H9 (cell line): ENCODE measurements at regions not wholly inside any gene's neighbourhood (a gene's known extent, or its start where the extent isn't known, plus 50 kb on each side); places are given as distances from the start of the nearest gene placed in this dataset.

Experiments
- DNase-seq: peaks from one replicate; pipeline ENCODE4 v3.0.0-alpha.2; 2017
- H2AFZ ChIP-seq: one replicate; pipeline ENCODE4 v1.6.1; 2013; ENCODE audit warnings: mild to moderate bottlenecking, low read length, control low read depth, moderate library complexity
- H2AK5ac ChIP-seq: 2 replicates; pipeline ENCODE4 v1.6.1; 2013; ENCODE audit warnings: low read length, control low read depth, mixed read lengths; ENCODE audit not compliant: insufficient read length
- H2BK120ac ChIP-seq: one replicate; pipeline ENCODE4 v1.6.1; 2013; ENCODE audit warnings: low read depth, mild to moderate bottlenecking, low read length, control low read depth, inconsistent platforms; ENCODE audit not compliant: poor library complexity, severe bottlenecking
- H2BK12ac ChIP-seq: 2 replicates; pipeline ENCODE4 v1.6.1; 2013; ENCODE audit warnings: low read length, control low read depth, mixed read lengths, low read depth; ENCODE audit not compliant: insufficient read length
- H2BK15ac ChIP-seq: 2 replicates; pipeline ENCODE4 v1.6.1; 2013; ENCODE audit warnings: low read depth, low read length, control low read depth
- H2BK20ac ChIP-seq: one replicate; pipeline ENCODE4 v1.6.1; 2013; ENCODE audit warnings: low read depth, mild to moderate bottlenecking, low read length, control low read depth, inconsistent platforms; ENCODE audit not compliant: poor library complexity, severe bottlenecking
- H2BK5ac ChIP-seq: 2 replicates; pipeline ENCODE4 v1.6.1; 2013; ENCODE audit warnings: low read length, control low read depth, mixed read lengths; ENCODE audit not compliant: insufficient read length
- H3K14ac ChIP-seq: 2 replicates; pipeline ENCODE4 v1.6.1; 2013; ENCODE audit warnings: low read length, control low read depth; ENCODE audit not compliant: insufficient read depth
- H3K18ac ChIP-seq: 2 replicates; pipeline ENCODE4 v1.6.1; 2013; ENCODE audit warnings: low read depth, mild to moderate bottlenecking, mixed read lengths, low read length, control low read depth; ENCODE audit not compliant: insufficient read length
- H3K23ac ChIP-seq: 2 replicates; pipeline ENCODE4 v1.6.1; 2013; ENCODE audit warnings: low read length, control low read depth, mixed read lengths, low read depth; ENCODE audit not compliant: insufficient read length
- H3K23me2 ChIP-seq: 2 replicates; pipeline ENCODE4 v1.6.1; 2013; ENCODE audit warnings: low read depth, mild to moderate bottlenecking, mixed read lengths, low read length, control low read depth; ENCODE audit not compliant: insufficient read length, poor library complexity, severe bottlenecking
- H3K27ac ChIP-seq: 2 replicates; pipeline ENCODE4 v1.5.1; 2013; ENCODE audit warnings: low read length, control low read depth, mixed read lengths, low read depth; ENCODE audit not compliant: insufficient read length
- H3K27me3 ChIP-seq: 2 replicates; pipeline ENCODE4 v1.6.1; 2013; ENCODE audit warnings: low read length, control low read depth, inconsistent platforms; ENCODE audit not compliant: insufficient read depth
- H3K4ac ChIP-seq: 2 replicates; pipeline ENCODE4 v1.6.1; 2013; ENCODE audit warnings: low read depth, mild to moderate bottlenecking, control low read depth, inconsistent platforms, low read length, moderate library complexity
- H3K4me1 ChIP-seq: 2 replicates; pipeline ENCODE4 v1.6.1; 2013; ENCODE audit warnings: low read length, control low read depth, inconsistent platforms; ENCODE audit not compliant: insufficient read depth
- H3K4me2 ChIP-seq: 2 replicates; pipeline ENCODE4 v1.6.1; 2013; ENCODE audit warnings: low read length, control low read depth, mixed read lengths; ENCODE audit not compliant: insufficient read length, insufficient read depth
- H3K56ac ChIP-seq: 2 replicates; pipeline ENCODE4 v1.6.1; 2013; ENCODE audit warnings: low read depth, mild to moderate bottlenecking, mixed read lengths, low read length, control low read depth; ENCODE audit not compliant: insufficient read length
- H3K79me1 ChIP-seq: 2 replicates; pipeline ENCODE4 v1.6.1; 2013; ENCODE audit warnings: low read depth, mild to moderate bottlenecking, moderate library complexity, low read length, control low read depth, inconsistent platforms; ENCODE audit not compliant: insufficient read depth, poor library complexity, severe bottlenecking
- H3K79me2 ChIP-seq: 2 replicates; pipeline ENCODE4 v1.6.1; 2013; ENCODE audit warnings: low read length, control low read depth, inconsistent platforms; ENCODE audit not compliant: insufficient read depth
- H3K9ac ChIP-seq: 2 replicates; pipeline ENCODE4 v1.6.1; 2013; ENCODE audit warnings: low read length, control low read depth, mixed read lengths; ENCODE audit not compliant: insufficient read length; ENCODE audit errors: extremely low read depth
- H3K9me3 ChIP-seq: one replicate; pipeline ENCODE4 v1.6.1; 2013; ENCODE audit warnings: low read depth, low read length, inconsistent platforms; ENCODE audit not compliant: control insufficient read depth
- H3T11ph ChIP-seq: one replicate; pipeline ENCODE4 v1.6.1; 2013; ENCODE audit warnings: mild to moderate bottlenecking, low read length, control low read depth, inconsistent platforms
- H4K20me1 ChIP-seq: one replicate; pipeline ENCODE4 v1.6.1; 2013; ENCODE audit not compliant: control insufficient read depth, insufficient read length, insufficient read depth
- H4K5ac ChIP-seq: 2 replicates; pipeline ENCODE4 v1.6.1; 2013; ENCODE audit warnings: low read depth, mild to moderate bottlenecking, mixed read lengths, low read length, control low read depth; ENCODE audit not compliant: insufficient read length
- H4K8ac ChIP-seq: replicated peaks from 2 replicates; pipeline ENCODE4 v1.6.1; 2013; ENCODE audit warnings: low read length, control low read depth, mixed read lengths, low read depth; ENCODE audit not compliant: insufficient read length
- H4K91ac ChIP-seq: 2 replicates; pipeline ENCODE4 v1.6.1; 2013; ENCODE audit warnings: low read depth, mild to moderate bottlenecking, moderate library complexity, mixed read lengths, low read length, control low read depth; ENCODE audit not compliant: insufficient read length
- H3K27ac Mint-ChIP-seq, 3 experiments: 2 replicates in 2 of 3; 3 replicates in 1 of 3; pipeline ENCODE4 v1.8.0; 2020 to 2021; ENCODE audit warnings: mixed read lengths in 3 of 3, mild to moderate bottlenecking in 1 of 3, moderate library complexity in 1 of 3
- H3K27me3 Mint-ChIP-seq: 2 replicates; pipeline ENCODE4 v1.8.0; 2021; ENCODE audit warnings: low read depth, mild to moderate bottlenecking, moderate library complexity, mixed read lengths
- H3K36me3 Mint-ChIP-seq, 3 experiments: 2 replicates in 2 of 3; 3 replicates in 1 of 3; pipeline ENCODE4 v1.8.0; 2020 to 2021; ENCODE audit warnings: low read depth in 3 of 3, mixed read lengths in 3 of 3; ENCODE audit not compliant: insufficient read depth in 1 of 3
- H3K4me1 Mint-ChIP-seq, 2 experiments: 2 replicates each; pipeline ENCODE4 v1.8.0; 2020; ENCODE audit warnings: mixed read lengths in 2 of 2
- H3K4me3 Mint-ChIP-seq, 2 experiments: 2 replicates in 1 of 2; 3 replicates in 1 of 2; pipeline ENCODE4 v1.8.0; 2020 to 2021; ENCODE audit warnings: mild to moderate bottlenecking in 2 of 2, mixed read lengths in 2 of 2, moderate library complexity in 1 of 2
- H3K9me3 Mint-ChIP-seq, 2 experiments: 2 replicates in 1 of 2; 3 replicates in 1 of 2; pipeline ENCODE4 v1.8.0; 2020; ENCODE audit warnings: mild to moderate bottlenecking in 2 of 2, mixed read lengths in 2 of 2, moderate library complexity in 1 of 2
- CTCF ChIP-seq: fragments of 200-600 bp; sonication (generic); conservative IDR thresholded peaks from 3 replicates; pipeline ENCODE4 v1.8.0; 2021; ENCODE audit warnings: antibody characterized with exemption, mild to moderate bottlenecking
- whole genome bisulfite sequencing: extraction: QIAGEN DNeasy Blood & Tissue Kit; methylation state at CpG from one replicate; pipeline ENCODE4 v1.1.7; 2013; ENCODE audit warnings: missing lambda C conversion rate, low lambda C conversion rate, mixed read lengths; ENCODE audit not compliant: insufficient read length; ENCODE audit errors: extremely low coverage; 5-methylcytosine and 5-hydroxymethylcytosine counted together

- Histone ChIP-seq H4K5ac (no peak overlapping the region), H3K14ac (no peak overlapping the region), H3T11ph (no peak overlapping the region), H2AK5ac (no peak overlapping the region), H4K91ac (no peak overlapping the region), H2BK20ac (no peak overlapping the region), H3K23ac (no peak overlapping the region), H3K56ac (no peak overlapping the region), H4K8ac (no peak overlapping the region), H3K4ac (no peak overlapping the region), H3K79me2 (no peaks in the 10 kb centered on the region), H3K79me1 (no peaks in the 10 kb centered on the region), H3K9me3 (no peaks in the 10 kb centered on the region), H3K4me2 (no peak overlapping the region), H4K20me1 (no peaks in the 10 kb centered on the region), H3K27ac (no peak overlapping the region), H2BK5ac (no peak overlapping the region), H3K23me2 (no peaks in the 10 kb centered on the region), H2AFZ (no peak overlapping the region), H2BK12ac (no peak overlapping the region), H3K9ac (no peak overlapping the region), H3K4me1 (no peaks in the 10 kb centered on the region), H3K27me3 (no peaks in the 10 kb centered on the region), H2BK15ac (no peak overlapping the region), H3K18ac (no peak overlapping the region), H2BK120ac (no peak overlapping the region)
- no CpG with 5 or more reads among the region's 2 CpGs for WGBS
- H3K27ac Mint-ChIP-seq: no peak overlapping the region
- peak; percentile 26 for DNase-seq
- H3K9me3 Mint-ChIP-seq: no peaks in the 10 kb centered on the region; a peak in 1 of 5 replicates
- H3K4me1 Mint-ChIP-seq: no peaks in the 10 kb centered on the region
- no peak overlapping the region for H3K4me3 Mint-ChIP-seq
- no peaks in the 10 kb centered on the region for H3K36me3 Mint-ChIP-seq
- H3K27me3 Mint-ChIP-seq: no peaks in the 10 kb centered on the region; the same call in 1 of the 2 replicates
- TF ChIP-seq CTCF: peak; percentile 54
Measured at GRCh38 chr1:194102607-194103006, 916.2 kb upstream of the B3GALT2 start.
